AG10803 (cell line): ENCODE measurements at regions not wholly inside any gene's neighbourhood (a gene's known extent, or its start where the extent isn't known, plus 50 kb on each side); places are given as distances from the start of the nearest gene placed in this dataset.
A peak's percentile ranks its signal among the peaks of the same experiment; 100 is the strongest.
"Not testable (repeated sequence)": the region's sequence is repeated elsewhere in the genome, so short reads cannot be mapped to it uniquely, and the experiment has no call there.

ENCODE experiments used
- DNase-seq: peaks from one replicate; pipeline ENCODE4 v3.0.0; 2010; ENCODE audit warnings: low read depth
- H3K4me3 ChIP-seq: 2 replicates; pipeline ENCODE4 v1.5.1; 2011; ENCODE audit warnings: mild to moderate bottlenecking, low read length, control low read depth
- TF ChIP-seq, protein P1 (sequence below): conservative IDR thresholded peaks from 2 replicates; pipeline ENCODE4 v1.5.1; 2011; ENCODE audit warnings: mild to moderate bottlenecking, low read length, control low read depth, inconsistent platforms

DNA sequence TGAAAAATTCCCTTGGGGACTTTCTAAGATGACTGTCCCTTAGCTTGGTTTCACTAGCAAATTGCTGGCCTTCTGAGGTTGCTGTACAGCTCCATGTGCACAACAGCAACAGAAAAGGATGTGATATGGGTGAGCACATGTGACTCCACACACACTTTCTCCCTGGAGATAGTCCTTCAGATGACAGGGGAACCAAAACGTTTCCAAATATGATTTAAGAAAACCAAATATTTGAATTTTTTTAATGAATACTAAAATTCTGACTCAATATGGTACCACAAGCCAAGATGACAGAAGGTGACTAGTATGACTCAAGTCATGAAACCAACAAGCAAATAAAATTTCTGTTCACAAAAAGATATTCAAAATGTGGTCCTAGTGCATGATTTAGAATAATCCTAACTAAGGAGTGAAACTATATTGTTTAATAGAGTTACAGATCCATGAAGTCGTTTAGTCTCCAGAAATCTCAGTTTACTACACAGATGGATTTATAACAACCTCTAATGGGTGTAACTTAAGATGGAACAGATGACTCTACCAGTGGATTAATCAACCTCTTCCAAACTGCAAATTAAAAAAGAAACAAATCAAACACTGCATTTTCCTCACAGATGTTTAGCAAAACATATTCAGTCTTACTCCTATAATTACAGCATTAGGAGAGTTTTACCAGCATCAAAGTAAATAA, 144.8 kb upstream of the PIK3R1 start:
- H3K4me3 ChIP-seq = no peak overlapping the region
- DNase-seq = peak; percentile 62
- TF ChIP-seq, protein P1, sequence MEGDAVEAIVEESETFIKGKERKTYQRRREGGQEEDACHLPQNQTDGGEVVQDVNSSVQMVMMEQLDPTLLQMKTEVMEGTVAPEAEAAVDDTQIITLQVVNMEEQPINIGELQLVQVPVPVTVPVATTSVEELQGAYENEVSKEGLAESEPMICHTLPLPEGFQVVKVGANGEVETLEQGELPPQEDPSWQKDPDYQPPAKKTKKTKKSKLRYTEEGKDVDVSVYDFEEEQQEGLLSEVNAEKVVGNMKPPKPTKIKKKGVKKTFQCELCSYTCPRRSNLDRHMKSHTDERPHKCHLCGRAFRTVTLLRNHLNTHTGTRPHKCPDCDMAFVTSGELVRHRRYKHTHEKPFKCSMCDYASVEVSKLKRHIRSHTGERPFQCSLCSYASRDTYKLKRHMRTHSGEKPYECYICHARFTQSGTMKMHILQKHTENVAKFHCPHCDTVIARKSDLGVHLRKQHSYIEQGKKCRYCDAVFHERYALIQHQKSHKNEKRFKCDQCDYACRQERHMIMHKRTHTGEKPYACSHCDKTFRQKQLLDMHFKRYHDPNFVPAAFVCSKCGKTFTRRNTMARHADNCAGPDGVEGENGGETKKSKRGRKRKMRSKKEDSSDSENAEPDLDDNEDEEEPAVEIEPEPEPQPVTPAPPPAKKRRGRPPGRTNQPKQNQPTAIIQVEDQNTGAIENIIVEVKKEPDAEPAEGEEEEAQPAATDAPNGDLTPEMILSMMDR = no peak

- TF ChIP-seq, protein P1 = no peak
- peak; percentile 70 for DNase-seq
- no peak overlapping the region for H3K4me3 ChIP-seq
These were observed 147.5 kb upstream of the PIK3R1 start for GRCh38 chr5:68067976-68068603.

DNA sequence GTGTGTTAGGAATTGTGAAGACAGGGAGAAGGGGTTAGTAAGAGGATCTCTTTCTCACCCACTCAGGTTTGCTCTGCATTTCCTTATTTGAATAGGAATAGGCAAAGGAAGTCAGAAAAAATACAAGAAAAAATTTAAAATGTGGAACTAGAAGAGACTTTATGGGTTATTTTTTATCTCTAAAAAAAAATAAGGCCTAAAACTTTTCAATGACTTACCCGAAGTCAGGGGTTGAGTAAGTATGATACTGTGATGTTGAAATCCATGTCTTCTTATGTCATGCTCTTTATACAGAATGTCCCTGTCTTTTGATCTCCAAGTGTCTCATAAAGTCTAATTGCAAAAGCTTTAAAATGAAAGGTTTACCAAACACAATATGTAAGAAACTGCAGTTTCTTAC, 148.3 kb upstream of the PIK3R1 start:
- TF ChIP-seq, protein P1 = no peak
- no peak overlapping the region for H3K4me3 ChIP-seq
- peak; percentile 41 for DNase-seq

DNA sequence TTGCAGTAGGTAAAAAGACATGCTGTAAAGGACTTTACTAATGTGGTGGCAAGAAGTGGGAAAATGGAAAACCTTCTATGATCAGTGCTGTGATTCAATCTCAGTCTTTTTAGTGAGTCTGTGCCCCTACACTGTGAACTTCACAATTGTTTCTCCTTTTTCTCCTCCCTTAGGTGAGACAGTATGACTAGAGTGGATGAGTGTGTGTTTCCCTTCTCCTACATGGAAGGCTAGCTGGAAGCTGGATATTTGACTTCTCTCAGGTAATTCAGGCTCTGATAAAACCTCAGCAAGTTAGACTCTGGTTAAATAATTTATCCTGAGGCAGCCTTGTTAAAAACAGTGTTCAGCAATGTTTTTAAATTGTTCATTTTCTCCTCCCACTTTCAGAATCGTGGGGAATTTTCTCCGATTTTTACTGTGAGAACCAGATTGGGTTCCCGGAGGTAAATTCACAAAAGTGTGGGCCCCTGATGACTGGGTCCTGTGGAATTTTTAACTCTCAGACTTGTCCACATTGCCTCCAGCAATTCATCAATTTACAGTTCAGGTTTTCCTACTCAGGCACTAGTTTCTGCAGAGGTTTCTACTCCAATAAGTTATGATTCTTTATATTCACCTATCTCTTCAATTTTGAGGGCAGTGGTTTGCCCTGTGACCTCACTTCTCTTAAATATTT, 149.1 kb upstream of the PIK3R1 start:
- DNase-seq = no peak
- TF ChIP-seq, protein P1 = no peak
- H3K4me3 ChIP-seq = no peak overlapping the region

GRCh38 chr5:68065321-68065720, 150.2 kb upstream of the PIK3R1 start:
- not testable (repeated sequence) for DNase-seq, H3K4me3 ChIP-seq

DNA sequence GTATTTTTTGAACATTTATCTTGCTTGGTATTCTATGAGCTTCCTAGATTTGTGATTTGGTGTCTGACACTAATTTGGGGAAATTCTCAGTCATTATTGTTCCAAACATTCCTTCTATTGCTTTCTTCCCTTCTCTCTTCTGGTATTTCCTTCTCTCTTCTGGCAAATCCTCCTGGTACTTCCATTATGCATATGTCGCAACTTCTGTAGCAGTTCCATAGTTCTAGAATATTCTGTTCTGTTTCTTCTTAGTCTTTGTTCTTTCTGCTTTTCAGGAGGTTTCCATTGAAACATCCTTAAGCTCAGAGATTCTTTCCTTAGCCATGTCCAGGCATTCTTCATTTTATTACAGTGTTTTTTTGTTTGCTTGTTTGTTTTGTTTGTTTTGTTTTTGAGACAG, 155.2 kb upstream of the PIK3R1 start:
- no peak for DNase-seq
- TF ChIP-seq, protein P1 = no peak
- H3K4me3 ChIP-seq = no peak overlapping the region

GRCh38 chr5:68057191-68057590, 158.4 kb upstream of the PIK3R1 start:
- no peak for DNase-seq
- no peak overlapping the region for H3K4me3 ChIP-seq
- TF ChIP-seq, protein P1 = no peak
